H1 (cell line): ENCODE measurements at regions not wholly inside any gene's neighbourhood (a gene's known extent, or its start where the extent isn't known, plus 50 kb on each side); places are given as distances from the start of the nearest gene placed in this dataset.
A peak's percentile ranks its signal among the peaks of the same experiment; 100 is the strongest.

Experiments used
- CTCF ChIA-PET: fragments of 300-600 bp; sonication (Branson Sonifier 250); formaldehyde crosslinking; loops from one replicate; lab custom pipeline; 2021; ENCODE audit not compliant: partially characterized antibody; lab: Charles Lee
- POLR2A ChIA-PET: fragments of 300-600 bp; sonication (Branson Sonifier 250); formaldehyde crosslinking; loops from one replicate; lab custom pipeline; 2021; ENCODE audit warnings: inconsistent platforms; ENCODE audit not compliant: partially characterized antibody; lab: Charles Lee
- DNase-seq, 2 experiments: peaks; one replicate each; pipeline versions ENCODE4 v3.0.0 to v3.0.0-alpha.2; 2010 to 2022; ENCODE audit warnings: low spot score in 2 of 2, low read depth in 1 of 2, mixed read lengths in 1 of 2
- FAIRE-seq: peaks from 2 replicates; lab custom pipeline; 2011; peaks lifted over from hg19 to GRCh38; lab: Jason Lieb, UNC
- H2AFZ ChIP-seq: 2 replicates; pipeline ENCODE4 v1.8.1; 2012; ENCODE audit warnings: low read length, inconsistent platforms
- H2AK5ac ChIP-seq: 2 replicates; pipeline ENCODE4 v1.6.1; 2013; ENCODE audit warnings: low read depth, low read length
- H2BK120ac ChIP-seq: replicated peaks from 2 replicates; pipeline ENCODE3; 2013; ENCODE audit warnings: low read depth, low read length, inconsistent platforms
- H2BK12ac ChIP-seq: 2 replicates; pipeline ENCODE4 v1.6.1; 2013; ENCODE audit warnings: low read depth, low read length
- H2BK15ac ChIP-seq: 2 replicates; pipeline ENCODE4 v1.6.1; 2013; ENCODE audit warnings: low read length
- H2BK20ac ChIP-seq: 2 replicates; pipeline ENCODE4 v1.6.1; 2013; ENCODE audit warnings: low read length
- H2BK5ac ChIP-seq: 2 replicates; pipeline ENCODE4 v1.6.1; 2013; ENCODE audit warnings: low read depth, low read length
- H3K14ac ChIP-seq: 2 replicates; pipeline ENCODE4 v1.6.1; 2013; ENCODE audit warnings: inconsistent platforms; ENCODE audit not compliant: insufficient read length
- H3K18ac ChIP-seq: 2 replicates; pipeline ENCODE4 v1.6.1; 2013; ENCODE audit warnings: low read length; ENCODE audit errors: extremely low read depth
- H3K23ac ChIP-seq: 2 replicates; pipeline ENCODE4 v1.6.1; 2013; ENCODE audit warnings: inconsistent platforms; ENCODE audit not compliant: insufficient read length
- H3K23me2 ChIP-seq: 2 replicates; pipeline ENCODE4 v1.6.1; 2013; ENCODE audit warnings: low read depth, low read length
- H3K27ac ChIP-seq: 2 replicates; pipeline ENCODE4 v1.6.1; 2011; ENCODE audit warnings: low read depth, low read length, inconsistent platforms
- H3K27me3 ChIP-seq, 4 experiments: replicated peaks in 1 of 4; 1 replicate in 1 of 4; 2 replicates in 3 of 4; pipeline versions ENCODE4 v1.6.1 to v1.8.1; 2011 to 2013; ENCODE audit warnings: low read length in 3 of 4, mild to moderate bottlenecking in 3 of 4, inconsistent platforms in 2 of 4, mixed read lengths in 2 of 4, moderate library complexity in 1 of 4; ENCODE audit not compliant: control insufficient read depth in 3 of 4, insufficient read depth in 3 of 4; ENCODE audit errors: extremely low read depth in 1 of 4
- H3K36me3 ChIP-seq, 4 experiments: 2 replicates each; pipeline versions ENCODE4 v1.6.1 to v1.8.1; 2011 to 2013; ENCODE audit warnings: mild to moderate bottlenecking in 4 of 4, low read length in 3 of 4, moderate library complexity in 2 of 4, control low read depth in 1 of 4, inconsistent platforms in 1 of 4; ENCODE audit not compliant: insufficient read depth in 4 of 4, control insufficient read depth in 2 of 4
- H3K4ac ChIP-seq: replicated peaks from 2 replicates; pipeline ENCODE3; 2013; ENCODE audit warnings: low read length, low read depth, mixed read lengths, inconsistent platforms; ENCODE audit not compliant: insufficient read length
- H3K4me1 ChIP-seq, 4 experiments: replicated peaks in 1 of 4; 1 replicate in 1 of 4; 2 replicates in 3 of 4; pipeline versions ENCODE4 v1.6.1 to v1.8.1; 2011 to 2013; ENCODE audit warnings: low read length in 3 of 4, inconsistent platforms in 2 of 4, mixed read lengths in 1 of 4; ENCODE audit not compliant: insufficient read depth in 4 of 4, control insufficient read depth in 3 of 4
- H3K4me2 ChIP-seq, 2 experiments: 2 replicates each; pipeline versions ENCODE4 v1.6.1 to v1.8.1; 2011 to 2013; ENCODE audit warnings: low read depth in 2 of 2, low read length in 2 of 2, control low read depth in 1 of 2, inconsistent platforms in 1 of 2, mild to moderate bottlenecking in 1 of 2; ENCODE audit not compliant: insufficient read depth in 1 of 2
- H3K4me3 ChIP-seq, 4 experiments: fragments of 200-600, 300-600 bp in 1 of 4; sonication (generic), shearing (Covaris generic), sonication (Bioruptor Twin) in 1 of 4; 2 replicates each; pipeline versions ENCODE4 v1.5.1 to v1.8.1; 2011 to 2016; ENCODE audit warnings: low read length in 4 of 4, low read depth in 3 of 4, control low read depth in 2 of 4, inconsistent platforms in 2 of 4, mild to moderate bottlenecking in 2 of 4, mixed read lengths in 1 of 4, moderate library complexity in 1 of 4; ENCODE audit not compliant: insufficient read depth in 2 of 4; ENCODE audit errors: extremely low read depth in 1 of 4
- H3K56ac ChIP-seq: replicated peaks from 2 replicates; pipeline ENCODE3; 2013; ENCODE audit warnings: low read depth, mild to moderate bottlenecking, mixed read lengths, low read length, inconsistent platforms; ENCODE audit not compliant: insufficient read length
- H3K79me1 ChIP-seq: 2 replicates; pipeline ENCODE4 v1.6.1; 2013; ENCODE audit warnings: low read depth, low read length, control low read depth
- H3K79me2 ChIP-seq, 2 experiments: 2 replicates each; pipeline versions ENCODE4 v1.6.1 to v1.8.1; 2012 to 2013; ENCODE audit warnings: low read length in 2 of 2, mild to moderate bottlenecking in 2 of 2, inconsistent platforms in 1 of 2; ENCODE audit not compliant: insufficient read depth in 2 of 2, control insufficient read depth in 1 of 2
- H3K9ac ChIP-seq, 4 experiments: replicated peaks in 1 of 4; 1 replicate in 1 of 4; 2 replicates in 3 of 4; pipeline versions ENCODE4 v1.6.1 to v1.8.1; 2011 to 2013; ENCODE audit warnings: low read depth in 3 of 4, low read length in 3 of 4, control low read depth in 2 of 4, mild to moderate bottlenecking in 2 of 4, moderate library complexity in 2 of 4, inconsistent platforms in 1 of 4; ENCODE audit errors: extremely low read depth in 1 of 4
- H3K9me3 ChIP-seq, 2 experiments: 2 replicates each; pipeline versions ENCODE4 v1.6.1 to v1.8.1; 2012 to 2013; ENCODE audit warnings: mild to moderate bottlenecking in 2 of 2, moderate library complexity in 2 of 2, control low read depth in 1 of 2, inconsistent platforms in 1 of 2, low read depth in 1 of 2, low read length in 1 of 2, mixed read lengths in 1 of 2; ENCODE audit not compliant: insufficient read depth in 2 of 2
- H4K20me1 ChIP-seq, 2 experiments: replicated peaks in 1 of 2; 2 replicates each; pipeline versions ENCODE3 to v1.8.1; 2011 to 2013; ENCODE audit warnings: inconsistent platforms in 2 of 2, low read length in 2 of 2, mild to moderate bottlenecking in 1 of 2; ENCODE audit not compliant: insufficient read depth in 2 of 2, control insufficient read depth in 1 of 2
- H4K5ac ChIP-seq: 2 replicates; pipeline ENCODE4 v1.6.1; 2013; ENCODE audit warnings: low read length, low read depth, mixed read lengths, inconsistent platforms; ENCODE audit not compliant: insufficient read length
- H4K8ac ChIP-seq: 2 replicates; pipeline ENCODE4 v1.8.0; 2013; ENCODE audit warnings: mild to moderate bottlenecking, moderate library complexity, low read length, inconsistent platforms; ENCODE audit not compliant: insufficient read depth; ENCODE audit errors: extremely low read depth
- H4K91ac ChIP-seq: replicated peaks from 2 replicates; pipeline ENCODE3; 2013; ENCODE audit warnings: low read length, mixed read lengths, inconsistent platforms; ENCODE audit not compliant: insufficient read length
- CEBPB ChIP-seq: IDR thresholded peaks from 2 replicates; pipeline ENCODE4 v1.6.1; 2012; ENCODE audit warnings: low read depth, low read length
- TCF12 ChIP-seq: IDR thresholded peaks from 2 replicates; pipeline ENCODE4 v1.6.1; 2011; ENCODE audit warnings: low read depth, mild to moderate bottlenecking, low read length
- WGBS, 2 experiments: shearing (Covaris generic) in 1 of 2; methylation state at CpG; one replicate each; pipeline versions ENCODE4 v1.1.6 to v1.1.7; 2013 to 2015; ENCODE audit warnings: low lambda C conversion rate in 2 of 2, mixed read lengths in 2 of 2, inconsistent platforms in 1 of 2, low coverage in 1 of 2, missing lambda C conversion rate in 1 of 2; ENCODE audit not compliant: insufficient replicate concordance in 2 of 2, insufficient coverage in 1 of 2, insufficient read length in 1 of 2; ENCODE audit errors: extremely low coverage in 1 of 2, missing lambda C conversion rate in 1 of 2; 5-methylcytosine and 5-hydroxymethylcytosine counted together

DNA sequence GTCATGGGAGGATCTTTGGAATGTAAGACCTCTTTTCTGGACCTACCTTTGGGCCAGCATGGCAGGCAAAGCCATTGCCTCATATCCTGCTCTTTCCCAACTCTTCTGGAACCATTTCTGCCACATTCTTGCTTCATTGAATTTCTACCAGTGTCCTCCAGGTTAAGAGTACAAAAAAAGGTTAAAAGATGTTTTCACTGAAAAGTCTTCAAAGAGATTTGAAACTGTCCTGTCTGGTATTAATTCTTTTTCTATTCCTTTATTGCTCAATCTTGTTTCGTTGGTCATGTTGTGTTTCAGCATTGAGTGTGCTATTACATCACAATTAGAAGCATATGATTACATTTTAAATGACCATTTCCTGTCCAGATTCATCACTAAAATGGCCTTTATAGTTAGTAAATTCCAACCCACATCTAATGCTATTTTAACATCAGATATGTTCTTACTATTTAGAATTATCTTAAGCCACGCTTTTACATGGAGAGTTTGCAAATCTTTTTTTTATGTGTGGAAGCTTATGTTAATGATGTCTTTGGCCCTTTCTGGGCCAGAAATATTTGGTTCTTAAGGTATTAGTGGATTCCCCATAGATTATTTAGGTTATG, 450.9 kb downstream of the GJA1 start:
- no peak overlapping the region for H2BK120ac ChIP-seq
- H3K79me1 ChIP-seq = no peaks in the 10 kb centered on the region
- H3K56ac ChIP-seq = no peak overlapping the region
- no peak overlapping the region for H2AK5ac ChIP-seq
- H2BK5ac ChIP-seq = no peak overlapping the region
- no peaks in the 10 kb centered on the region for H3K9me3 ChIP-seq
- no peaks in the 10 kb centered on the region for H3K79me2 ChIP-seq
- H3K23me2 ChIP-seq = no peaks in the 10 kb centered on the region
- H4K8ac ChIP-seq = no peak overlapping the region
- no peak overlapping the region for H4K91ac ChIP-seq
- H3K4me1 ChIP-seq = peaks cover 0 to 8% (median 1%) of the 10 kb centered on the region in 4 experiments; a peak in 2 of 7 replicates
- WGBS, 2 experiments = 86% methylated on average over 2 of the region's 2 CpGs; no CpG with 5 or more reads in 1 of the 2 experiments
- DNase-seq = no peak
- H3K27me3 ChIP-seq = no peaks in the 10 kb centered on the region
- TF ChIP-seq TCF12 (no peak), CEBPB (peak; percentile 11; the same call in 1 of the 2 replicates)
- H3K14ac ChIP-seq = no peak overlapping the region
- no peak overlapping the region for H3K23ac ChIP-seq
- H2AFZ ChIP-seq = no peak overlapping the region
- H3K4me2 ChIP-seq = no peak overlapping the region
- no peak overlapping the region for H3K4me3 ChIP-seq
- H3K4ac ChIP-seq = no peak overlapping the region
- no peak overlapping the region for H3K9ac ChIP-seq
- no peak overlapping the region for H2BK20ac ChIP-seq
- H3K18ac ChIP-seq = no peak overlapping the region
- H2BK15ac ChIP-seq = no peak overlapping the region
- FAIRE-seq = no peak
- H3K36me3 ChIP-seq = no peaks in the 10 kb centered on the region
- H2BK12ac ChIP-seq = no peak overlapping the region
- no peak overlapping the region for H4K5ac ChIP-seq
- ChIA-PET POLR2A (no interaction called here), CTCF (interaction anchor here (1.1 kb wide), 1 partner anchor 36 kb away, joined by 4 read pairs; no protein-coding TSS in a partner anchor)
- no peaks in the 10 kb centered on the region for H4K20me1 ChIP-seq
- H3K27ac ChIP-seq = no peak overlapping the region
